Activated CD4-positive, alpha-beta T cell treated with anti-CD3 and anti-CD28 coated beads, Interleukin-2, amount 50 U/mL, for 24 hours (primary cell): ENCODE measurements at regions not wholly inside any gene's neighbourhood (a gene's known extent, or its start where the extent isn't known, plus 50 kb on each side); places are given as distances from the start of the nearest gene placed in this dataset.

Source experiments
- DNase-seq, 2 donors: peaks; one replicate each; pipeline ENCODE4 v3.0.0-alpha.2; 2020; ENCODE audit warnings: low read depth in 1 of 2, low spot score in 1 of 2

DNA sequence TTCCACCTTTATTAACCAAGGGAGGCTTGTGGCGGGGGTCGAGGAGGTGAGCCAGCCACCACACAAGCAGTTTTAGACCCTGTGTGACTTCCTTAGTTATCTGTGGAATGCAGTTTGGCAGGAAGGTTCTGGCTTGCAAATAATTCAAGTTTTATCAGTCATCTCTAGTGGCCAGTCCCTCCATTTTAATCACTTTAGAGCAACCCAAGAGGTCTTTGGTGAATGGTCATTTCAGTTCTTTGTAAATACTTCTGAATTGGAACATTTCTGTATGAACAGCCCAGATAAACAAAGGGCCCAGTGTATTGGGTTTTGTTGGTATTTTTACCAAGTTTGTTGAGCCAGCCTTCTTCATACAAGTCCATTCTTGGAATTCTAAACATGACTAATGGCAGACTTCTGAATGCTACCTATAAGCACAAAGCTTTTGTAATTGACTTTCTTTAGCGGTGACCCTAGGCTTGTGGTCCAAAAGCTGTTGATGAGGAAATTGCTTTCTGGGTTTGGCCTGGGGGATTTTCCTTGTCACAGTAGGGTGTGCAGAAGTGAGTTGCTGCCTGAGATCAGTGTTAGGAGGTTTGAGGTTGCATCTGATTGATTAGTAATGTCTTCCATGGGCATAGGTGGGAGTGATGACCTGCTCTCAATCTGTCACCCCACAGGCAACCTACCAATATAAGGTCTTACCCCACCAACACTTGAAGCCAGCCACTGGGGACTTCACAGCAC, 193.3 kb upstream of the TOPAZ1 start:
- DNase-seq: no peak

- no peak for DNase-seq
Measured at GRCh38 chr3:44048949-44049348, 192.7 kb upstream of the TOPAZ1 start.

GRCh38 chr3:44050101-44050500, 191.6 kb upstream of the TOPAZ1 start:
- DNase-seq: no peak

- no peak for DNase-seq
Measured at GRCh38 chr3:44050867-44051266, 190.8 kb upstream of the TOPAZ1 start.

DNA sequence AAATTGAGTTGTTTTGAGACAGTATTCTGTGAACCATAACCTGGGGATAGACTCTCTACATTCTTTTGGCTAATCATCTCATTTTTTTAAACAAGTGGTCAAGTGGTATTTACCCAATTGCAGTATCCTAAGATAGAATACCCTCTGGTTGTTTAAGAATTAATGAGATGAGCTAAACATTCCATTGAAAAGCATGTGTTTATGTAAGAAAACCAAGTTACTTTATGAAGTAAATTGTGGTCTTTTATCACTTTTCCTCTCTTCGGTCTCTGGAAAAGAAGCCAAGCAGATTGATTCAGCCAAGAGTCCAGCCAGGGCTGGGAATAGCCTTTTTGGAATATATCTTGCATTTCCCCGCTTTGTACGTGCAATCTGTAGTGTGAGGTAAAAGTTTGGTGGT, 185.7 kb upstream of the TOPAZ1 start:
- DNase-seq: no peak

GRCh38 chr3:44056446-44057240, 185.0 kb upstream of the TOPAZ1 start:
- DNase-seq: no peak

DNA sequence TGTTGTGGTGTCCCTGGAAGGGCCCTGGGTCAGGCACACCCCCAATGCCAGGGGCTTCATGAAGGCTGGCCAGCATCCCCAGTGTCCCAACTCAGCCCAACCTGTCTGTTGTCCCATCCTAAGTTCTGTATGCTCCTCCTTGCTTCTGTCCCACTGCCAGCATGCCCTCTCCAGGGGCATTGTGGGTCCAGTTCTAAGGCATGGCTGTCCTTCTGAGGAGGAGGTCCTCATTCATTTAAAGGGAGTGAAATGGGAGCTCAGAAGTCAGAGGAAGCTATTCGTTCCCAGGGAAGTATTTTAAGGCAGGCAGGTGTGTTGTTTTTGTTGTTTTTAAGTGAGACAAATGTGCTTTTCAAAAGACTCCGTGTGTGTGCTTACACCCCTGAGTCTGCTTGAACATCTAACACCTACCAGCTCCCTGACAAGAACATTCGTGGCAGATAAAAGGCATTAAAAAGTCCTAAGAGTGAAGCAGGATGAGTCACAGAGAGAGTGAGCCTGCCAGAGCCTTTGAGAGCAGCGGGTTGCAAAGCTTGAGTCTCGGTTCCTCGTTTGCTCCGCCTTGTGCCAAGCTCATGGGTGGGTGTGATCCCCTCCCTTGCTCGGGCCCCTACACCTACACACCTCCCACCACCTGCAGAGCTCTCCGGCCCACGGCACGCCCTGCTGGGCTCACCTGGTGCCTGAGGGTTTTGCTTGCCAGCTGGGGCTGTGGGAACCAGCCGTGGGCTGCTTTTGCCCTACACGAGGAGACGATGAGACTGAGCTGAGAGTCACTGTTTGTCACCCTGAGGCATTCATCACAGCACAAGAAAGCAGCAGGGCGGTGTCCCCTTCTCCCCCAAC, 183.4 kb upstream of the TOPAZ1 start:
- peak; percentile 9 to 35 for DNase-seq

GRCh38 chr3:44058868-44059203, 182.8 kb upstream of the TOPAZ1 start:
- DNase-seq: no peak

GRCh38 chr3:44060164-44060563, 181.5 kb upstream of the TOPAZ1 start:
- DNase-seq: no peak

- DNase-seq: no peak
Measured at GRCh38 chr3:44061268-44061667, 180.4 kb upstream of the TOPAZ1 start.

DNA sequence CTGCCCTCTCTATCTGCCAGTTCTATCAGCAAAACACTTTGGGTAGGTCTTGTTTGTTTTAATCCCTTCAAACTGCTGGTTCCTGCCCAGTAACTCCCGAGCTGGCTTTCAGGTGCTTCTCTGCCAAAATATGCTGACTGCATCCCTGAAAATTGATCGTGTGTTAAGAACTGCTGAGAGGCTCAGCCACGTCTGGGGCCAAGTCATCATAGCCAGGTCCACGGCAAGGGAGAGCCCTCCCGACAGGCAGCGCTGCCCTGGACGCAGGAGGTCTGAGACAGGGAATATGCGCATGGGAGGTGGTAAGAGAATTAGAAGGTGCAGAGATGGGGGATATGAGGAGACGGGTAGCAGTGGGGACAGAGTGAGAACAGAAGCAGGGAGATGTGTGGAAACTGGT, 179.7 kb upstream of the TOPAZ1 start:
- DNase-seq: no peak

GRCh38 chr3:44065311-44066094, 176.2 kb upstream of the TOPAZ1 start:
- no peak for DNase-seq

- no peak for DNase-seq
Measured at GRCh38 chr3:44066806-44067205, 174.9 kb upstream of the TOPAZ1 start.

DNA sequence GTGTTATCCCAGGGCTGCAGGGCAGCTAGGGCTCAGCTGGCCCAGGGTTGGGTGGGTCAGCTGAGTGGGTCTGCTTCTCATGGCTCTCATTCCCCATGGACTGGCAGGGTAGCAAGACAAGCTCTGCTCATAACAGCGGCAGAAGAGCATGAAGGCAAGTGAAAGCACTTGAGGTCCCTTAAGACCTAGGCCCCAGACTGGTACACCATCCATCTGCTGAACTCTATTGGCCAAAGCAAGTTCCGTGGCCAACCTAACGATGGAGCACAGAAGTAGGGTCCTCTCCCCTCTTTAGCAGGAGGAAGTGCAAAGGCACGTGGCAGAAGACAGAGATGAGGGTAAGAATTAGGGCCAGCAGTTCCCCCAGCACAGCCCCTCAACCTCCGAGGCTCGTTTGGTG, 174.3 kb upstream of the TOPAZ1 start:
- DNase-seq: no peak

DNA sequence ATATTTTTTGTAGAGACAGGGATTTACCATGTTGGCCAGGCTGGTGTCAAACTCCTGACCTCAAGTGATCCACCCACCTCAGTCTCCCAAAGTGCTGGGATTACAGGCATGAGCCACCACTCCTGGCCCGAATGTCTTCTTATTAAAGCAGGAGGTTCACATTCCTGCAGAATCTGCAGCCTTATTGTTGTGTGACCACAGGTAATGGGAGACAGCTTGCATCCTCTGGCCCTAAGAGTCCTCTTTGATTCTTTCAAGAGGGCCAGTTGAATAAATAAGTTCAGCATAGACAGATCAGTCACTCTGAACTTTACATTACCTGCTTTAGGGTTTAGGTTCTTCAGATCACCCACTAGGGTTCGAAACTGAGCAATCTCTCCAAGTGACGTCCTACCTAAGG, 172.9 kb upstream of the TOPAZ1 start:
- no peak for DNase-seq

- DNase-seq: no peak
Measured at GRCh38 chr3:44069276-44069675, 172.4 kb upstream of the TOPAZ1 start.

DNA sequence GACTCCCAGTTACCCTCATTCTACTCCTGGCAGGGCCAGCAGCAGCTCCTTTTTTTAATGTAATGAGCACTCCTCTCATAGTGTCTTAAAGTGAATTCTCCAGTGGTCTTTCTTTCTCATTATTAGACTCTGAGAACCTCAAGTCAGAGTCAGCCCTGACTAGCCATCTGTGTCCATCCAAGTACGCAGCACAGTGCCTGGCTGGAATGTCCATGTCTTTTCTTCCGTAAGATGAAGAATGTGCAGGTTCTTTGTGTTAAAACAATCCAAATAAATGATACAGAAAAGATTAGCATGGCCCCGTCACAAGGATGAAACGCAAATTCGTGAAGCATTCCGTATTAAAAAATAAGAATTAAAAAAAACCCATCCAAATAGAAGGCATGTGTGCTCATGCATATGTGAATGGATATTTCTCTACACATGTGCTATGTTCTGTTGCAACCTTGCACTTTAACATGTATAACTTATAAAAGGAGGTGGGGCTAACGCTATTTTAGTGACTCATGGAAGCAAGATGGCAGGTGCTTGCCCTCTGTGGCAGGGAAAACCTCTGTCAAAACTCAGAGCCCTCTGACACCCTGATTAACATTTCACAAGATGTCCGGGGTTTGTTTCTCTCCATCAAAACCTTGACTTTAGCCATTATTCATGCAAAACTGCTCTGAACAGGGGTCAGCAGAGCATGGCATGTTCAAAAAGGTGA, 170.7 kb upstream of the TOPAZ1 start:
- no peak for DNase-seq

GRCh38 chr3:44072601-44073540, 168.8 kb upstream of the TOPAZ1 start:
- no peak for DNase-seq

- no peak for DNase-seq
Measured at GRCh38 chr3:44074181-44074580, 167.5 kb upstream of the TOPAZ1 start.
